H1 (cell line): ENCODE measurements at regions not wholly inside any gene's neighbourhood (a gene's known extent, or its start where the extent isn't known, plus 50 kb on each side); places are given as distances from the start of the nearest gene placed in this dataset.

Experiments used
- CTCF ChIA-PET: fragments of 300-600 bp; sonication (Branson Sonifier 250); formaldehyde crosslinking; loops from one replicate; lab custom pipeline; 2021; ENCODE audit not compliant: partially characterized antibody; lab: Charles Lee
- POLR2A ChIA-PET: fragments of 300-600 bp; sonication (Branson Sonifier 250); formaldehyde crosslinking; loops from one replicate; lab custom pipeline; 2021; ENCODE audit warnings: inconsistent platforms; ENCODE audit not compliant: partially characterized antibody; lab: Charles Lee
- DNase-seq, 2 experiments: peaks; one replicate each; pipeline versions ENCODE4 v3.0.0 to v3.0.0-alpha.2; 2010 to 2022; ENCODE audit warnings: low spot score in 2 of 2, low read depth in 1 of 2, mixed read lengths in 1 of 2
- FAIRE-seq: peaks from 2 replicates; lab custom pipeline; 2011; peaks lifted over from hg19 to GRCh38; lab: Jason Lieb, UNC
- H2AFZ ChIP-seq: 2 replicates; pipeline ENCODE4 v1.8.1; 2012; ENCODE audit warnings: low read length, inconsistent platforms
- H2AK5ac ChIP-seq: 2 replicates; pipeline ENCODE4 v1.6.1; 2013; ENCODE audit warnings: low read depth, low read length
- H2BK120ac ChIP-seq: replicated peaks from 2 replicates; pipeline ENCODE3; 2013; ENCODE audit warnings: low read depth, low read length, inconsistent platforms
- H2BK12ac ChIP-seq: 2 replicates; pipeline ENCODE4 v1.6.1; 2013; ENCODE audit warnings: low read depth, low read length
- H2BK15ac ChIP-seq: 2 replicates; pipeline ENCODE4 v1.6.1; 2013; ENCODE audit warnings: low read length
- H2BK20ac ChIP-seq: 2 replicates; pipeline ENCODE4 v1.6.1; 2013; ENCODE audit warnings: low read length
- H2BK5ac ChIP-seq: 2 replicates; pipeline ENCODE4 v1.6.1; 2013; ENCODE audit warnings: low read depth, low read length
- H3K14ac ChIP-seq: 2 replicates; pipeline ENCODE4 v1.6.1; 2013; ENCODE audit warnings: inconsistent platforms; ENCODE audit not compliant: insufficient read length
- H3K18ac ChIP-seq: 2 replicates; pipeline ENCODE4 v1.6.1; 2013; ENCODE audit warnings: low read length; ENCODE audit errors: extremely low read depth
- H3K23ac ChIP-seq: 2 replicates; pipeline ENCODE4 v1.6.1; 2013; ENCODE audit warnings: inconsistent platforms; ENCODE audit not compliant: insufficient read length
- H3K23me2 ChIP-seq: 2 replicates; pipeline ENCODE4 v1.6.1; 2013; ENCODE audit warnings: low read depth, low read length
- H3K27ac ChIP-seq: 2 replicates; pipeline ENCODE4 v1.6.1; 2011; ENCODE audit warnings: low read depth, low read length, inconsistent platforms
- H3K27me3 ChIP-seq, 4 experiments: replicated peaks in 1 of 4; 1 replicate in 1 of 4; 2 replicates in 3 of 4; pipeline versions ENCODE4 v1.6.1 to v1.8.1; 2011 to 2013; ENCODE audit warnings: low read length in 3 of 4, mild to moderate bottlenecking in 3 of 4, inconsistent platforms in 2 of 4, mixed read lengths in 2 of 4, moderate library complexity in 1 of 4; ENCODE audit not compliant: control insufficient read depth in 3 of 4, insufficient read depth in 3 of 4; ENCODE audit errors: extremely low read depth in 1 of 4
- H3K36me3 ChIP-seq, 4 experiments: 2 replicates each; pipeline versions ENCODE4 v1.6.1 to v1.8.1; 2011 to 2013; ENCODE audit warnings: mild to moderate bottlenecking in 4 of 4, low read length in 3 of 4, moderate library complexity in 2 of 4, control low read depth in 1 of 4, inconsistent platforms in 1 of 4; ENCODE audit not compliant: insufficient read depth in 4 of 4, control insufficient read depth in 2 of 4
- H3K4ac ChIP-seq: replicated peaks from 2 replicates; pipeline ENCODE3; 2013; ENCODE audit warnings: low read length, low read depth, mixed read lengths, inconsistent platforms; ENCODE audit not compliant: insufficient read length
- H3K4me1 ChIP-seq, 4 experiments: replicated peaks in 1 of 4; 1 replicate in 1 of 4; 2 replicates in 3 of 4; pipeline versions ENCODE4 v1.6.1 to v1.8.1; 2011 to 2013; ENCODE audit warnings: low read length in 3 of 4, inconsistent platforms in 2 of 4, mixed read lengths in 1 of 4; ENCODE audit not compliant: insufficient read depth in 4 of 4, control insufficient read depth in 3 of 4
- H3K4me2 ChIP-seq, 2 experiments: 2 replicates each; pipeline versions ENCODE4 v1.6.1 to v1.8.1; 2011 to 2013; ENCODE audit warnings: low read depth in 2 of 2, low read length in 2 of 2, control low read depth in 1 of 2, inconsistent platforms in 1 of 2, mild to moderate bottlenecking in 1 of 2; ENCODE audit not compliant: insufficient read depth in 1 of 2
- H3K4me3 ChIP-seq, 4 experiments: fragments of 200-600, 300-600 bp in 1 of 4; sonication (generic), shearing (Covaris generic), sonication (Bioruptor Twin) in 1 of 4; 2 replicates each; pipeline versions ENCODE4 v1.5.1 to v1.8.1; 2011 to 2016; ENCODE audit warnings: low read length in 4 of 4, low read depth in 3 of 4, control low read depth in 2 of 4, inconsistent platforms in 2 of 4, mild to moderate bottlenecking in 2 of 4, mixed read lengths in 1 of 4, moderate library complexity in 1 of 4; ENCODE audit not compliant: insufficient read depth in 2 of 4; ENCODE audit errors: extremely low read depth in 1 of 4
- H3K56ac ChIP-seq: replicated peaks from 2 replicates; pipeline ENCODE3; 2013; ENCODE audit warnings: low read depth, mild to moderate bottlenecking, mixed read lengths, low read length, inconsistent platforms; ENCODE audit not compliant: insufficient read length
- H3K79me1 ChIP-seq: 2 replicates; pipeline ENCODE4 v1.6.1; 2013; ENCODE audit warnings: low read depth, low read length, control low read depth
- H3K79me2 ChIP-seq, 2 experiments: 2 replicates each; pipeline versions ENCODE4 v1.6.1 to v1.8.1; 2012 to 2013; ENCODE audit warnings: low read length in 2 of 2, mild to moderate bottlenecking in 2 of 2, inconsistent platforms in 1 of 2; ENCODE audit not compliant: insufficient read depth in 2 of 2, control insufficient read depth in 1 of 2
- H3K9ac ChIP-seq, 4 experiments: replicated peaks in 1 of 4; 1 replicate in 1 of 4; 2 replicates in 3 of 4; pipeline versions ENCODE4 v1.6.1 to v1.8.1; 2011 to 2013; ENCODE audit warnings: low read depth in 3 of 4, low read length in 3 of 4, control low read depth in 2 of 4, mild to moderate bottlenecking in 2 of 4, moderate library complexity in 2 of 4, inconsistent platforms in 1 of 4; ENCODE audit errors: extremely low read depth in 1 of 4
- H3K9me3 ChIP-seq, 2 experiments: 2 replicates each; pipeline versions ENCODE4 v1.6.1 to v1.8.1; 2012 to 2013; ENCODE audit warnings: mild to moderate bottlenecking in 2 of 2, moderate library complexity in 2 of 2, control low read depth in 1 of 2, inconsistent platforms in 1 of 2, low read depth in 1 of 2, low read length in 1 of 2, mixed read lengths in 1 of 2; ENCODE audit not compliant: insufficient read depth in 2 of 2
- H4K20me1 ChIP-seq, 2 experiments: replicated peaks in 1 of 2; 2 replicates each; pipeline versions ENCODE3 to v1.8.1; 2011 to 2013; ENCODE audit warnings: inconsistent platforms in 2 of 2, low read length in 2 of 2, mild to moderate bottlenecking in 1 of 2; ENCODE audit not compliant: insufficient read depth in 2 of 2, control insufficient read depth in 1 of 2
- H4K5ac ChIP-seq: 2 replicates; pipeline ENCODE4 v1.6.1; 2013; ENCODE audit warnings: low read length, low read depth, mixed read lengths, inconsistent platforms; ENCODE audit not compliant: insufficient read length
- H4K8ac ChIP-seq: 2 replicates; pipeline ENCODE4 v1.8.0; 2013; ENCODE audit warnings: mild to moderate bottlenecking, moderate library complexity, low read length, inconsistent platforms; ENCODE audit not compliant: insufficient read depth; ENCODE audit errors: extremely low read depth
- H4K91ac ChIP-seq: replicated peaks from 2 replicates; pipeline ENCODE3; 2013; ENCODE audit warnings: low read length, mixed read lengths, inconsistent platforms; ENCODE audit not compliant: insufficient read length
- HDAC6 ChIP-seq: IDR thresholded peaks from one replicate; pipeline ENCODE4 v1.7.1; 2012; ENCODE audit warnings: low read depth, mild to moderate bottlenecking, inconsistent platforms, low read length, moderate library complexity
- WGBS, 2 experiments: shearing (Covaris generic) in 1 of 2; methylation state at CpG; one replicate each; pipeline versions ENCODE4 v1.1.6 to v1.1.7; 2013 to 2015; ENCODE audit warnings: low lambda C conversion rate in 2 of 2, mixed read lengths in 2 of 2, inconsistent platforms in 1 of 2, low coverage in 1 of 2, missing lambda C conversion rate in 1 of 2; ENCODE audit not compliant: insufficient replicate concordance in 2 of 2, insufficient coverage in 1 of 2, insufficient read length in 1 of 2; ENCODE audit errors: extremely low coverage in 1 of 2, missing lambda C conversion rate in 1 of 2; 5-methylcytosine and 5-hydroxymethylcytosine counted together

DNA sequence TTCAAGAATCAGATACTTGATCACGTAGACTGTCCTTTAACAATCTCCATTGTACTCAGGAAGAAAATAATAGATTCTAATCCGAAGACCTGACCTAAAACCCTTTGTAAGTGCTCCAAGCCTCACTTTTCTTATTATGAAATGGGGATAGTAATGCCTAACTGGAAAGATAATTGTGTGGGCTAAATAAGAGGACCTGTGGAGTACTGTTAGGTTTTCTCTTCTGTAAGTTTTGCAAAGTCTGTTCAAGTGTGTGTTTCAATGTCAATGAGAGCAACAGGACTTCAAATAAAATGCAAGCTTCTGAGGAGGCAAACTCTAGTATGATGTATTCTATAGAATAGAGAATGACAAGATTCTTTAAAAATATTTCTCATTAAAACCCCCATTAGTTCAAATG is 348.6 kb downstream of the USP25 start:
- DNase-seq (no peak), FAIRE-seq (no peak)
- no peaks in the 10 kb centered on the region for H3K4me1 ChIP-seq
- CTCF ChIA-PET, result no interaction called here
- H3K9me3 ChIP-seq, result no peaks in the 10 kb centered on the region
- H3K4me2 ChIP-seq, result no peak overlapping the region
- no peak overlapping the region for H2BK20ac ChIP-seq
- no peak overlapping the region for H3K14ac ChIP-seq
- no peak overlapping the region for H3K4me3 ChIP-seq
- H2AK5ac ChIP-seq, result no peak overlapping the region
- no peak overlapping the region for H2BK120ac ChIP-seq
- no peak overlapping the region for H2BK12ac ChIP-seq
- H3K4ac ChIP-seq, result no peak overlapping the region
- H3K23me2 ChIP-seq, result no peaks in the 10 kb centered on the region
- POLR2A ChIA-PET, result no interaction called here
- no peak overlapping the region for H4K8ac ChIP-seq
- no peak overlapping the region for H3K9ac ChIP-seq
- WGBS, 2 experiments, result 89% methylated on average over 2 of the region's 2 CpGs; no CpG with 5 or more reads in 1 of the 2 experiments
- H3K23ac ChIP-seq, result no peak overlapping the region
- no peak overlapping the region for H3K18ac ChIP-seq
- no peak overlapping the region for H4K91ac ChIP-seq
- no peak for TF ChIP-seq HDAC6
- no peaks in the 10 kb centered on the region for H4K20me1 ChIP-seq
- no peaks in the 10 kb centered on the region for H3K79me2 ChIP-seq
- no peaks in the 10 kb centered on the region for H3K36me3 ChIP-seq
- H3K27ac ChIP-seq, result no peak overlapping the region
- H3K79me1 ChIP-seq, result no peaks in the 10 kb centered on the region
- H2AFZ ChIP-seq, result no peak overlapping the region
- H3K56ac ChIP-seq, result no peak overlapping the region
- H4K5ac ChIP-seq, result no peak overlapping the region
- H2BK5ac ChIP-seq, result no peak overlapping the region
- H3K27me3 ChIP-seq, result no peaks in the 10 kb centered on the region
- no peak overlapping the region for H2BK15ac ChIP-seq
